ENCODE measurements at regions not wholly inside any gene's neighbourhood (a gene's known extent, or its start where the extent isn't known, plus 50 kb on each side); places are given as distances from the start of the nearest gene placed in this dataset.

GRCh38 chr21:27817902-27818623, 851.2 kb upstream of the ADAMTS5 start:
- no peak for DNase-seq (ENCODE audit: low spot score)

DNA sequence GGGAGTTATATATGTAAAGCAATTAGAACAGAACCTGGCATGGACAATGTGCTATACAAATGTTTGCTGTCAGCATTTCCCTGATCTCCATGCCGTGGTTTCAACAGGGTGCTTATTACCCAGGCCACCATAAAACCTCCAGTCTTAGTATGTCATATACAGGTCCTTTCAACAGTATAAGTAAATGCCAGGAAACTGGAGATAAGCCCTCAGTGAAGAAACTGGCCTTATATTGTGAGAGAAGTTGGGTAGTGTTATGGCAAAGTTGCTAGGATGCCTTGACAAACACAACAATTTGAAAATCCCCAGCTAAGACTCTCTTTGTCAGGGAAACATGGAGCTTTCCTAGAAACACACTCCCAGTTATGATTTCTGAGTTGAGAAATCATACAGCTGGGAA, 850.2 kb upstream of the ADAMTS5 start:
- no peak for DNase-seq (ENCODE audit: low spot score)

- no peak for DNase-seq (ENCODE audit: low spot score)
Observed at GRCh38 chr21:27816301-27816700, 849.4 kb upstream of the ADAMTS5 start.

- no peak for DNase-seq (ENCODE audit: low spot score)
Observed at GRCh38 chr21:27814226-27814625, 847.3 kb upstream of the ADAMTS5 start.

GRCh38 chr21:27813750-27814149, 846.9 kb upstream of the ADAMTS5 start:
- DNase-seq (ENCODE audit: low spot score) = no peak

GRCh38 chr21:27813344-27813743, 846.5 kb upstream of the ADAMTS5 start:
- DNase-seq (ENCODE audit: low spot score) = no peak

GRCh38 chr21:27812279-27812678, 845.4 kb upstream of the ADAMTS5 start:
- no peak for DNase-seq (ENCODE audit: low spot score)

DNA sequence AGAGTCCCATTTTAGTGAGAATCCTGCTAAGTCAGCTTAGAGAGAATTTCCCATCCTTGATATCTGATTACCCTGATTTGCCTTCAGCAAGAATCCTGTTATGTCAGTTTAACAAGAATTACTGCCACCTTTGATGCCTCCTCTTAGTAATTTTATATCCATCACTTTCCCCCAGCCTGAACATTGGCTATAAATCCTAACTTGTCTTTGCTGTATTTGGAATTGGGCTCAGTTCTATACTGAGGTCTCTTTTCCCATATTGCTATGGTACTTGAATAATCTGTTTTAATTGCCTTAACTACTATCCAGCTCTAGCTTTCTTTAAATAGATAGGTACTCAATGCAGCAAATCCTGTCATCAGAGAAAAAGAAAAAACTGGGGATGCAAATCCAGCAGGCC, 842.0 kb upstream of the ADAMTS5 start:
- DNase-seq (ENCODE audit: low spot score) = no peak

GRCh38 chr21:27807596-27807995, 840.7 kb upstream of the ADAMTS5 start:
- DNase-seq (ENCODE audit: low spot score) = no peak

DNA sequence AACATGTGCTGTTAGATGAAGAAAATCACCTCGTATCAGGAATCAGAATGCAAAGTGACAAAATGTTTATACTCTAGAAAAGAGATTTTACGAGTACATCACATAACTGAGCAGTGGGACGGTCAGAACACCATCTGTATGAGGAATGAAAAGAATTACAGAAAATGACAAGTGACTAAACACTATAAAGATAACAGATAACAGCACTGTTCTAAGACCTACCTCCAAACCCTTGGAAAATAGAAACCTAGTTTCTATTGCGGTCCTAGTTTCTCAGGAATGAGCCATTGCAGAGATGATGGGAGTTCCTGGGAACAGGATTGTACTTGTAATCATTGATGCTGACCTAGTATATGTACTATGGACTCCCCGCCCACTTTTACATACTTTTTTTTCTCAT, 839.4 kb upstream of the ADAMTS5 start:
- no peak for DNase-seq (ENCODE audit: low spot score)

- DNase-seq (ENCODE audit: low spot score) = no peak
Observed at GRCh38 chr21:27805696-27806095, 838.8 kb upstream of the ADAMTS5 start.

DNA sequence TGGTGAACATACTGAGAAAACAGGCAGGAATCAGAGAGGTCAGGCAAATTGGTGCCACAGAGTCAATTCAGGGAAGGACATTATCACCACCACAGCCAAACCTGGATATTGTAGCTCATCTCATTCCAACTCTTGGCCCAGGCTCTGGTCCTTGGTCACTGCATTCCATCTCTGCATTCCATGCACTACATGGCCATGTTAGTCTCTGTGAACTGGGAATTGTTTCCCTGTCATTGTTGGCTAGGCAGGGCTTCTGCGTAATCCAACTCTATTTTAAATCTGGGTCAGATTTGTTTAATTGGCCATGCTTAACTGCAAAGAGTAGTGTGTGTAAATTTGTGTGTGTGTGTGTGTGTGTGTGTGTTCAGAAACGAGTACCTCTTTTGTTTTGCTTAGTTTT, 837.6 kb upstream of the ADAMTS5 start:
- no peak for DNase-seq (ENCODE audit: low spot score)

DNA sequence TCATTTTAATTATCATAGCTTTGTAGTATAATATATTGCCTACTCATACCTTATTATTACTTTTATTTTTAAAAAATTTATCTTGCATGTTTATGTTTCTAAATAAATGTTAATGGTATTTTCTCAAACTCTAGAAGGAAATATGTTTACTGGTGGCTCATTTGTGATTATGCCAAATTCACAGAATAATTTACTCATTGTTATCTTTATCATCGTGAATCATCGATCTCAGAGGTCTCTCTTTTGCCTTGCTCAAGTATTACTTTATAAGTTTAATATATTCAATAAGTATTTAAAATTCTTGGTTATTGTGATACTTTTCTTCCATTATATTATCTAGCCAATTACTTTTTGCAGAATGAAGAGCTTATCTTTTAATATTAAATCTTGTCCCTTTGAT, 836.7 kb upstream of the ADAMTS5 start:
- DNase-seq (ENCODE audit: low spot score) = no peak

DNA sequence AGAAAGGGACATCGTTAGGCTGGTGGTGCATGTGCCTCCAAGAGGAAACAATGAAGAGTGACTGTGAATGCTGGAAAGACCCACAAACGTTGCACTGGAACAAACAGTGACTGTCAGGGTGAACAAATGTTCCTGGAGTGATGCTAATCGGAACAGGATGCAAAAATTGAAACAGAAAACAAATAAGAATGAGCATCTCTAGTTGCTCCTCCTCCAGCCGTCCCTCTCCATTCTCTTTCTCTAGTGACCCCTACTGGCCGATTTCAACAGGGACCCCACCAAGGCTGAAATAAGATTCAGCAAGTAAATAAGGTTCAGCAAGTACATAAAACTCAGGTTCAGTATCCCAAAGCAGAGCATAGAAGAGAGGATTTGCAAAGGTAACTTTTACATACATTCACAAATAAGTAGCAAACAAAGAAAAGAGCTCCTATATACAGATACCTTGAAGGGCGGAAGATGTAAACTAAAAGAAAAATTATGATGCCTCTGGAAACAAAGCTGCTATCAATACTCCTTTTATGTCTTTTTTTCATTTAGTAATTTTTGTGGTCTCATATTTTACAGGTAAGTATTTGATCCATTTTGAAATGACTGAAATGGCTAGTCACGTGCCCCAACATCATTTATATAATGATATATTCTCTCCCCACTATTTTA, 836.1 kb upstream of the ADAMTS5 start:
- peak; percentile 70 for DNase-seq (ENCODE audit: low spot score)

DNA sequence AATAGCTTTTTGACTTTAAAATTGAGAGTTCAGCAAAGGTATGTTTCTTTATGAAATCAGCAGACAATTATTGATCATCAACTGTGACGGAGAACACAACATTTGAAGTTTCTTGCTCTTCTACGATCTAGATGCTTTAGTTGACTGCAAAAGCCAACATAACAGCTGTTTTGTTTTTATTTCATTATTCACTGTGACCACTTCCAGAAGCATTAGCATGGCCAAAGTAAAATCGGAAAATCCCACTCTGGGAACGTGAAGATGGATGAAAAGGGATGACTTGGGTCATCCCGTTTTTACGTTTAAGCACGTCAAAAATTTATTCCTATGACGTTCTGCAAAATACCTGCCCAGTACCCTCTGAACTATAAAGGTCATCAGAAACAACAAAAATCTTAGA, 833.0 kb upstream of the ADAMTS5 start:
- DNase-seq (ENCODE audit: low spot score) = no peak

GRCh38 chr21:27796106-27796505, 829.2 kb upstream of the ADAMTS5 start:
- DNase-seq (ENCODE audit: low spot score) = no peak

GRCh38 chr21:27795418-27795817, 828.5 kb upstream of the ADAMTS5 start:
- DNase-seq (ENCODE audit: low spot score) = no peak

- no peak for DNase-seq (ENCODE audit: low spot score)
Observed at GRCh38 chr21:27793901-27794300, 827.0 kb upstream of the ADAMTS5 start.

GRCh38 chr21:27787046-27787445, 820.2 kb upstream of the ADAMTS5 start:
- DNase-seq (ENCODE audit: low spot score) = no peak

GRCh38 chr21:27779606-27780005, 812.7 kb upstream of the ADAMTS5 start:
- DNase-seq (ENCODE audit: low spot score) = no peak

DNA sequence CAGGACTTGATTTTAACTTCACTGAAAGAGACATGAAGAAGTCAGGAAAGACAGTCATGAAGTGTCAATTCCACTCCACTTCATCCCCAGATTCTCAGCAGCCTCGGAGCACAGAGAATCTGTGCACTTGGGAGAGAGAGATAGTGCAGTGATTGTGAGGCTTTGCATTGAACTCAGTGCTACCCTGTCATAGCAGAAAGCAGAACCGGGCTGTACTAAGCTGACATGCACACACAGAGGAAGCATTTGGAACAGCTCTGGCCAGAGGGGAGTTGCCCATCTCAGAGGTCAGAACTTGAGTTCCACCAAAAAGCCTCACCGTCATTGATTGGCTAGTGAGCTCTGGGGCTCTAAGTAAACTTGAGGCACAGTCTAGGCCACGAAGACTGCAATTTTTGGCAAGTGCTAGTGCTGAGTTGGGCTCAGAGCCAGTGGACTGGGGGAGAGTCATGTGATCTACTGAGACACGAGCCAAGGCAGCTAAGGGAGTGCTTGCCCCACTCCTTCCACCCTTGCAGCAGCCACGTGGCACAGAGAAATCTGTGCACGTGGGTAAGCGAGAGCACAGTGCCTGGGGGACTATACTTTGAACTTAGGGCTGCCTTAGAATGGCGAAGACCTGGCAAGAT, 810.2 kb upstream of the ADAMTS5 start:
- DNase-seq (ENCODE audit: low spot score) = no peak

DNA sequence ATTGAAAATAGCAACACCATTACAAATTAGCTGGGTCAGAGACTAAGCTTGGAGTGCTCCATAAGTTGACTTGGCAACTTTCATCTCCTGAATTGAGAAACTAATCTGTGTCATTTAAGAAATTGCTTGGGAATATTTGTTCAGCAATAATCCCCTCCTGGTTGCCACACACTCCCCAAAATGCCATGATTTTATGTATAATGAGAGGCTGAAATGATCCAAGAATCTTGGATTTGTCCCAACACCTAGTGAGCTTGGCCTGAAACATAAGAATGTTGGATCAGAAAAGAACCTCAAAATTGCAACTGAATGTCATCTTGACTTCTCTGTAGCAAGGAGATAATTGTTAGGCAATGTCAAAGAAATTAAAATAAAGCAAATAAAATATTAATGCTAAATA, 805.9 kb upstream of the ADAMTS5 start:
- DNase-seq (ENCODE audit: low spot score) = no peak

DNA sequence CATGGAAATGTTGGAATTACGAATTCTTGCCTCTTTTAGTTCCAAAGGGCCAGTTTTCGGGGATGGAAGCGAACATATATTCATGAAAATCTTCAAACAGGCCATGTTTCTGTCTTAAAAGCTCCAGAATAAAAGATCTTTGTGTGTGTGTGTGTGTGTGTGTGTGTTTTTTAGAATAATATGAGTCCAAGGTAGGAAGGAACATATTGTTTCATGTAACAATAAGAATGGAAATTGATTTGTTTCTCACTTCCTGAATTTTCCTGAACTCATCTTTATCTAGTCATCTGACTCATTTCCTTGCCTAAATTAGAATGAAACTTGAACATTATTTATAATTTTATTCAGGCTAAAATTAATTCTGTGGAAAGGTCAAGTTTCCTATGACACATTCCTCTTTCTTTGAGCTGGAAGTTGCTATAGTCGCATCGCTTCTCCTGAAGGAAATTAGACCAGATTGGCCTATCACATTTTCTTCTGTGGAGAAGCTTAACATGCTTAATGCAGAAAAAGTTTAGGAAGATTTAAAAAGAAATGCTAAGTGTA, 805.1 kb upstream of the ADAMTS5 start:
- no peak for DNase-seq (ENCODE audit: low spot score)
